Naive thymus-derived CD4-positive, alpha-beta T cell (primary cell): ENCODE measurements at regions not wholly inside any gene's neighbourhood (a gene's known extent, or its start where the extent isn't known, plus 50 kb on each side); places are given as distances from the start of the nearest gene placed in this dataset.
A peak's percentile ranks its signal among the peaks of the same experiment; 100 is the strongest.

Source experiments
- ATAC-seq: fragments of 150-1000 bp; cut with Tn5 transposase; 2 replicates; pipeline ENCODE4 v1.10.0; 2021; ENCODE audit warnings: mild to moderate bottlenecking, moderate library complexity
- CTCF ChIA-PET: fragments of 350-600 bp; sonication (Branson Sonifier 250); formaldehyde crosslinking; loops from one replicate; lab custom pipeline; 2021; ENCODE audit warnings: antibody characterized with exemption; lab: Charles Lee
- POLR2A ChIA-PET: fragments of 350-600 bp; sonication (Branson Sonifier 250); formaldehyde crosslinking; loops from one replicate; lab custom pipeline; 2021; ENCODE audit warnings: antibody characterized with exemption, inconsistent platforms; lab: Charles Lee
- DNase-seq, 9 donors: peaks; one replicate each; pipeline versions ENCODE4 v3.0.0 to v3.0.0-alpha.2; 2020 to 2022; ENCODE audit warnings: mixed read lengths in 1 of 9
- H3K27ac ChIP-seq: one replicate; pipeline ENCODE4 v1.7.0; 2013; ENCODE audit warnings: mild to moderate bottlenecking, low read depth, low read length, moderate library complexity
- H3K27me3 ChIP-seq, 2 donors: one replicate each; pipeline ENCODE4 v1.7.0; 2013; ENCODE audit warnings: low read length in 2 of 2, mild to moderate bottlenecking in 2 of 2, moderate library complexity in 2 of 2; ENCODE audit not compliant: control insufficient read depth in 2 of 2, insufficient read depth in 2 of 2
- H3K36me3 ChIP-seq, 3 experiments: 1 replicate in 2 of 3; 2 replicates in 1 of 3; pipeline ENCODE4 v1.7.0; 2013; ENCODE audit warnings: low read length in 3 of 3, mild to moderate bottlenecking in 3 of 3, moderate library complexity in 1 of 3; ENCODE audit not compliant: insufficient read depth in 3 of 3, control insufficient read depth in 2 of 3
- H3K4me1 ChIP-seq, 2 donors: one replicate each; pipeline ENCODE4 v1.7.0; 2013; ENCODE audit warnings: low read length in 2 of 2, mild to moderate bottlenecking in 2 of 2, moderate library complexity in 1 of 2; ENCODE audit not compliant: control insufficient read depth in 2 of 2, insufficient read depth in 2 of 2
- H3K4me3 ChIP-seq: 2 replicates; pipeline ENCODE4 v1.7.0; 2013; ENCODE audit warnings: mild to moderate bottlenecking, low read length
- H3K9me3 ChIP-seq, 3 experiments: 1 replicate in 2 of 3; 2 replicates in 1 of 3; pipeline ENCODE4 v1.7.0; 2013; ENCODE audit warnings: low read length in 3 of 3; ENCODE audit not compliant: control insufficient read depth in 2 of 3
- H3K27ac Mint-ChIP-seq, 9 donors: one replicate each; pipeline ENCODE4 v1.8.0; 2020 to 2022; ENCODE audit warnings: mixed read lengths in 9 of 9, mild to moderate bottlenecking in 8 of 9, moderate library complexity in 5 of 9, inconsistent platforms in 2 of 9
- H3K27me3 Mint-ChIP-seq, 5 donors: one replicate each; pipeline ENCODE4 v1.8.0; 2021 to 2022; ENCODE audit warnings: mixed read lengths in 5 of 5, mild to moderate bottlenecking in 1 of 5
- H3K36me3 Mint-ChIP-seq, 5 donors: one replicate each; pipeline ENCODE4 v1.8.0; 2020 to 2022; ENCODE audit warnings: mixed read lengths in 5 of 5, mild to moderate bottlenecking in 3 of 5, inconsistent platforms in 1 of 5
- H3K4me1 Mint-ChIP-seq, 7 donors: one replicate each; pipeline ENCODE4 v1.8.0; 2020 to 2022; ENCODE audit warnings: mixed read lengths in 7 of 7, mild to moderate bottlenecking in 3 of 7, inconsistent platforms in 1 of 7
- H3K4me3 Mint-ChIP-seq, 10 donors: one replicate each; pipeline ENCODE4 v1.8.0; 2020 to 2022; ENCODE audit warnings: mild to moderate bottlenecking in 10 of 10, mixed read lengths in 10 of 10, moderate library complexity in 6 of 10, inconsistent platforms in 2 of 10
- H3K9me3 Mint-ChIP-seq, 11 donors: one replicate each; pipeline ENCODE4 v1.8.0; 2020 to 2022; ENCODE audit warnings: mixed read lengths in 11 of 11, mild to moderate bottlenecking in 4 of 11, inconsistent platforms in 1 of 11, moderate library complexity in 1 of 11
- intact Hi-C, 2 donors: fragments of 100-400 bp; cut with micrococcal nuclease; formaldehyde crosslinking; loops; one replicate each; pipeline ENCODE4 v1.15.1; 2023

GRCh38 chr5:26828294-26828693 is 210.1 kb downstream of the CDH9 start:
- Histone ChIP-seq H3K27me3 (no peaks in the 10 kb centered on the region), H3K4me3 (no peak overlapping the region), H3K4me1 (no peaks in the 10 kb centered on the region), H3K36me3 (no peaks in the 10 kb centered on the region), H3K27ac (no peak overlapping the region), H3K9me3 (no peaks in the 10 kb centered on the region)
- ChIA-PET CTCF (no interaction called here), POLR2A (no interaction called here)
- Mint-ChIP-seq H3K27ac (no peak overlapping the region), H3K9me3 (peaks cover 2 to 21% (median 12%) of the 10 kb centered on the region in 11 donors), H3K4me3 (no peak overlapping the region), H3K4me1 (no peaks in the 10 kb centered on the region), H3K27me3 (no peaks in the 10 kb centered on the region), H3K36me3 (no peaks in the 10 kb centered on the region)
- DNase-seq (no peak), ATAC-seq (no peak)
- intact Hi-C loops, result no loop called here

- DNase-seq (no peak), ATAC-seq (no peak)
- H3K27ac Mint-ChIP-seq, result no peak overlapping the region
- no peaks in the 10 kb centered on the region for H3K4me1 Mint-ChIP-seq
- intact Hi-C loops, result no loop called here
- Histone ChIP-seq H3K4me1 (no peaks in the 10 kb centered on the region), H3K4me3 (no peak overlapping the region), H3K27me3 (no peaks in the 10 kb centered on the region), H3K9me3 (no peaks in the 10 kb centered on the region), H3K36me3 (no peaks in the 10 kb centered on the region), H3K27ac (no peak overlapping the region)
- H3K9me3 Mint-ChIP-seq, result peaks cover 8 to 63% (median 26%) of the 10 kb centered on the region in 11 donors
- peaks cover 0 to 11% (median 0%) of the 10 kb centered on the region in 5 donors for H3K36me3 Mint-ChIP-seq
- H3K4me3 Mint-ChIP-seq, result no peak overlapping the region
- CTCF ChIA-PET, result no interaction called here
- H3K27me3 Mint-ChIP-seq, result no peaks in the 10 kb centered on the region
- POLR2A ChIA-PET, result no interaction called here
Measured at GRCh38 chr5:26813235-26813634, 225.2 kb downstream of the CDH9 start.

GRCh38 chr5:26812714-26813113 is 225.7 kb downstream of the CDH9 start:
- H3K27ac Mint-ChIP-seq, result no peak overlapping the region
- Histone ChIP-seq H3K27me3 (no peaks in the 10 kb centered on the region), H3K9me3 (peaks cover 0 to 4% (median 0%) of the 10 kb centered on the region in 3 experiments), H3K4me3 (no peak overlapping the region), H3K27ac (no peak overlapping the region), H3K36me3 (no peaks in the 10 kb centered on the region), H3K4me1 (no peaks in the 10 kb centered on the region)
- peaks cover 0 to 11% (median 0%) of the 10 kb centered on the region in 5 donors for H3K36me3 Mint-ChIP-seq
- intact Hi-C loops, result no loop called here
- no peak for DNase-seq
- ATAC-seq, result no peak
- no peak overlapping the region for H3K4me3 Mint-ChIP-seq
- H3K27me3 Mint-ChIP-seq, result no peaks in the 10 kb centered on the region
- peaks cover 8 to 58% (median 22%) of the 10 kb centered on the region in 11 donors for H3K9me3 Mint-ChIP-seq
- ChIA-PET POLR2A (no interaction called here), CTCF (no interaction called here)
- H3K4me1 Mint-ChIP-seq, result no peaks in the 10 kb centered on the region

GRCh38 chr5:26807231-26808199 is 230.9 kb downstream of the CDH9 start:
- Mint-ChIP-seq H3K4me1 (no peaks in the 10 kb centered on the region), H3K36me3 (peaks cover 0 to 6% (median 0%) of the 10 kb centered on the region in 5 donors), H3K27ac (no peak overlapping the region), H3K27me3 (no peaks in the 10 kb centered on the region), H3K9me3 (peaks cover 0 to 30% (median 9%) of the 10 kb centered on the region in 11 donors), H3K4me3 (no peak overlapping the region)
- Histone ChIP-seq H3K4me1 (no peaks in the 10 kb centered on the region), H3K36me3 (no peaks in the 10 kb centered on the region), H3K27ac (no peak overlapping the region), H3K9me3 (peaks cover 0 to 8% (median 0%) of the 10 kb centered on the region in 3 experiments), H3K4me3 (no peak overlapping the region), H3K27me3 (no peaks in the 10 kb centered on the region)
- intact Hi-C loops, result no loop called here
- ChIA-PET CTCF (no interaction called here), POLR2A (no interaction called here)
- DNase-seq, result no peak
- peak; percentile 16 for ATAC-seq

- CTCF ChIA-PET, result no interaction called here
- DNase-seq, result no peak
Measured at GRCh38 chr5:26805076-26805475, 233.3 kb downstream of the CDH9 start.

GRCh38 chr5:26802944-26803343 is 235.4 kb downstream of the CDH9 start:
- no peak overlapping the region for H3K27ac ChIP-seq
- H3K36me3 Mint-ChIP-seq, result no peaks in the 10 kb centered on the region
- no peak overlapping the region for H3K4me3 Mint-ChIP-seq
- no peaks in the 10 kb centered on the region for H3K27me3 Mint-ChIP-seq
- peaks cover 0 to 6% (median 0%) of the 10 kb centered on the region in 3 experiments for H3K9me3 ChIP-seq
- ATAC-seq (no peak), DNase-seq (no peak)
- no peak overlapping the region for H3K27ac Mint-ChIP-seq
- no peaks in the 10 kb centered on the region for H3K4me1 ChIP-seq
- intact Hi-C loops, result loop anchor here (1.0 kb wide), 2 partner anchors 8 to 9 kb away; no protein-coding TSS in a partner anchor
- no peaks in the 10 kb centered on the region for H3K27me3 ChIP-seq
- POLR2A ChIA-PET, result no interaction called here
- H3K9me3 Mint-ChIP-seq, result peaks cover 0 to 24% (median 6%) of the 10 kb centered on the region in 11 donors
- H3K4me3 ChIP-seq, result no peak overlapping the region
- CTCF ChIA-PET, result no interaction called here
- no peaks in the 10 kb centered on the region for H3K4me1 Mint-ChIP-seq
- no peaks in the 10 kb centered on the region for H3K36me3 ChIP-seq

More at GRCh38 chr5:26805076-26805475, 233.3 kb downstream of the CDH9 start:
- intact Hi-C loops, result no loop called here
- Mint-ChIP-seq H3K4me1 (no peaks in the 10 kb centered on the region), H3K9me3 (peaks cover 0 to 24% (median 6%) of the 10 kb centered on the region in 11 donors), H3K4me3 (no peak overlapping the region), H3K36me3 (no peaks in the 10 kb centered on the region), H3K27me3 (no peaks in the 10 kb centered on the region), H3K27ac (no peak overlapping the region)
- no peaks in the 10 kb centered on the region for H3K4me1 ChIP-seq
- no peak for ATAC-seq
- H3K27me3 ChIP-seq, result no peaks in the 10 kb centered on the region
- no peaks in the 10 kb centered on the region for H3K36me3 ChIP-seq
- no peak overlapping the region for H3K27ac ChIP-seq
- POLR2A ChIA-PET, result no interaction called here
- no peak overlapping the region for H3K4me3 ChIP-seq
- H3K9me3 ChIP-seq, result peaks cover 0 to 8% (median 0%) of the 10 kb centered on the region in 3 experiments
